CD8-positive, alpha-beta memory T cell (primary cell): ENCODE measurements at regions not wholly inside any gene's neighbourhood (a gene's known extent, or its start where the extent isn't known, plus 50 kb on each side); places are given as distances from the start of the nearest gene placed in this dataset.

Experiments used
- CTCF ChIA-PET: fragments of 350-600 bp; sonication (Branson Sonifier 250); formaldehyde crosslinking; loops from one replicate; lab custom pipeline; 2021; ENCODE audit warnings: antibody characterized with exemption; lab: Charles Lee
- POLR2A ChIA-PET: fragments of 350-600 bp; sonication (Branson Sonifier 250); formaldehyde crosslinking; loops from one replicate; lab custom pipeline; 2021; ENCODE audit warnings: antibody characterized with exemption; lab: Charles Lee
- DNase-seq, 5 donors: peaks; one replicate each; pipeline versions ENCODE4 v3.0.0 to v3.0.0-alpha.2; 2020 to 2022; ENCODE audit warnings: mixed read lengths in 1 of 5
- H3K27ac ChIP-seq: one replicate; pipeline ENCODE4 v1.7.0; 2013; ENCODE audit warnings: low read depth, mild to moderate bottlenecking, low read length, moderate library complexity
- H3K27me3 ChIP-seq: 2 replicates; pipeline ENCODE4 v1.7.0; 2013; ENCODE audit warnings: low read length, mild to moderate bottlenecking; ENCODE audit not compliant: insufficient read depth, poor library complexity, severe bottlenecking
- H3K36me3 ChIP-seq: 2 replicates; pipeline ENCODE4 v1.7.0; 2013; ENCODE audit warnings: mild to moderate bottlenecking, low read length, moderate library complexity; ENCODE audit not compliant: insufficient read depth
- H3K4me1 ChIP-seq: 2 replicates; pipeline ENCODE4 v1.7.0; 2013; ENCODE audit warnings: mild to moderate bottlenecking, low read length, moderate library complexity; ENCODE audit not compliant: insufficient read depth
- H3K4me3 ChIP-seq: 2 replicates; pipeline ENCODE4 v1.7.0; 2013; ENCODE audit warnings: mild to moderate bottlenecking, low read length
- H3K9me3 ChIP-seq: 2 replicates; pipeline ENCODE4 v1.7.0; 2013; ENCODE audit warnings: mild to moderate bottlenecking, low read length
- H3K27ac Mint-ChIP-seq, 8 donors: one replicate each; pipeline ENCODE4 v1.8.0; 2020 to 2021; ENCODE audit warnings: mixed read lengths in 8 of 8, mild to moderate bottlenecking in 6 of 8, inconsistent platforms in 3 of 8, moderate library complexity in 3 of 8
- H3K27me3 Mint-ChIP-seq, 2 donors: one replicate each; pipeline ENCODE4 v1.8.0; 2020 to 2021; ENCODE audit warnings: mixed read lengths in 2 of 2, mild to moderate bottlenecking in 1 of 2, moderate library complexity in 1 of 2
- H3K36me3 Mint-ChIP-seq, 3 donors: one replicate each; pipeline ENCODE4 v1.8.0; 2020 to 2021; ENCODE audit warnings: mixed read lengths in 3 of 3, inconsistent platforms in 1 of 3, mild to moderate bottlenecking in 1 of 3
- H3K4me1 Mint-ChIP-seq, 3 donors: one replicate each; pipeline ENCODE4 v1.8.0; 2020 to 2021; ENCODE audit warnings: mixed read lengths in 3 of 3, inconsistent platforms in 1 of 3, mild to moderate bottlenecking in 1 of 3
- H3K4me3 Mint-ChIP-seq, 7 donors: one replicate each; pipeline ENCODE4 v1.8.0; 2020 to 2021; ENCODE audit warnings: mixed read lengths in 7 of 7, mild to moderate bottlenecking in 6 of 7, moderate library complexity in 4 of 7, inconsistent platforms in 2 of 7
- H3K9me3 Mint-ChIP-seq, 5 donors: one replicate each; pipeline ENCODE4 v1.8.0; 2020 to 2022; ENCODE audit warnings: mixed read lengths in 5 of 5, mild to moderate bottlenecking in 3 of 5, moderate library complexity in 2 of 5, inconsistent platforms in 1 of 5

DNA sequence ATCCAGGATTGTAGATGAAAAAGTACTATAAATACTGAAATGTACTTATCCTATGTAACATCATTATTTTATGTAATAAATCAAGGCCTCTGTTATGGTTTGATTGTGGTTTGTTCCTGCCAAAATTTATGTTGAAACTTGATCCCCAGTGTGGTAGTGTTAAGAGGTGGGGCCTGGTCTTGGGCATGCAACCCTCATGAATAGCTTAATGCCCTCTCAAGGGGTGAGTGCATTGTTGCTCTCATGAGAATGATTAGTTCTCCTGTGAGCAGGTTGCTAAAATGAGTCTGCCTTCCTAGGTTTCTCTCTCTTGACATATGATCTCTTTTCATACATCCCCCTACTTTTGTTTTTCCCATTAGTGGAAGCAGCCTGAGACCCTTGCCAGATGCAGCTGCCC lies 915.4 kb downstream of the TSN start:
- no peaks in the 10 kb centered on the region for H3K27me3 Mint-ChIP-seq
- ChIA-PET POLR2A (no interaction called here), CTCF (no interaction called here)
- no peak overlapping the region for H3K27ac ChIP-seq
- DNase-seq: no peak
- no peaks in the 10 kb centered on the region for H3K9me3 ChIP-seq
- H3K36me3 ChIP-seq: no peaks in the 10 kb centered on the region
- peaks cover 5 to 22% (median 7%) of the 10 kb centered on the region in 5 donors for H3K9me3 Mint-ChIP-seq
- H3K4me3 ChIP-seq: no peak overlapping the region
- no peaks in the 10 kb centered on the region for H3K4me1 ChIP-seq
- no peaks in the 10 kb centered on the region for H3K4me1 Mint-ChIP-seq
- H3K27me3 ChIP-seq: no peaks in the 10 kb centered on the region
- no peak overlapping the region for H3K4me3 Mint-ChIP-seq
- no peak overlapping the region for H3K27ac Mint-ChIP-seq
- no peaks in the 10 kb centered on the region for H3K36me3 Mint-ChIP-seq

DNA sequence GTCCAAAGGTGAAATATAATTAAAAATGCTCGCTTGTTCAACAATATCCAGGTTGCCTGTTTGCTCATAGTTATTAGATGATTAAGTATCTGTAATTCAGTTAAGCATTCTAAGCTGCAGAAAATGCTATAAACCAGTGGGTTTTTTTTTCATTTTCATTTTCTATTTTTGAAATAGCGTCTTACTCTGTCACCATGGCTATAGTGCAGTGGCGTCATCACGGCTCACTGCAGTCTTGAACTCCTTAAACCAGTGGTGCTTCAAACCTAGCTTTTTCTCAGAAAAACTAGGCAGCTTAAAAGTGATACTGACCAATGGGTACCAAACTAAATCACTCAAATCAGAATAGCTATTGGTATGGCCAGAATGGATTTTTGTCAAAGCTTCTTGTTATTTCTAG lies 925.2 kb downstream of the TSN start:
- POLR2A ChIA-PET: no interaction called here

GRCh38 chr2:122681626-122682025 lies 926.2 kb downstream of the TSN start:
- Histone ChIP-seq H3K27me3 (no peaks in the 10 kb centered on the region), H3K4me3 (no peak overlapping the region), H3K27ac (no peak overlapping the region), H3K36me3 (no peaks in the 10 kb centered on the region), H3K9me3 (no peaks in the 10 kb centered on the region), H3K4me1 (no peaks in the 10 kb centered on the region)
- ChIA-PET CTCF (no interaction called here), POLR2A (no interaction called here)
- no peaks in the 10 kb centered on the region for H3K27me3 Mint-ChIP-seq
- H3K4me3 Mint-ChIP-seq: no peak overlapping the region
- H3K9me3 Mint-ChIP-seq: peaks cover 2 to 25% (median 11%) of the 10 kb centered on the region in 5 donors
- H3K4me1 Mint-ChIP-seq: no peaks in the 10 kb centered on the region
- DNase-seq: no peak
- H3K36me3 Mint-ChIP-seq: no peaks in the 10 kb centered on the region
- no peak overlapping the region for H3K27ac Mint-ChIP-seq

More for the DNA sequence above, 925.2 kb downstream of the TSN start:
- H3K4me3 ChIP-seq: no peak overlapping the region
- no peaks in the 10 kb centered on the region for H3K9me3 ChIP-seq
- Mint-ChIP-seq H3K27me3 (no peaks in the 10 kb centered on the region), H3K9me3 (peaks cover 2 to 21% (median 7%) of the 10 kb centered on the region in 5 donors), H3K4me3 (no peak overlapping the region), H3K27ac (no peak overlapping the region), H3K36me3 (no peaks in the 10 kb centered on the region), H3K4me1 (no peaks in the 10 kb centered on the region)
- H3K4me1 ChIP-seq: no peaks in the 10 kb centered on the region
- H3K27ac ChIP-seq: no peak overlapping the region
- CTCF ChIA-PET: no interaction called here
- H3K27me3 ChIP-seq: no peaks in the 10 kb centered on the region
- DNase-seq: no peak
- no peaks in the 10 kb centered on the region for H3K36me3 ChIP-seq

DNA sequence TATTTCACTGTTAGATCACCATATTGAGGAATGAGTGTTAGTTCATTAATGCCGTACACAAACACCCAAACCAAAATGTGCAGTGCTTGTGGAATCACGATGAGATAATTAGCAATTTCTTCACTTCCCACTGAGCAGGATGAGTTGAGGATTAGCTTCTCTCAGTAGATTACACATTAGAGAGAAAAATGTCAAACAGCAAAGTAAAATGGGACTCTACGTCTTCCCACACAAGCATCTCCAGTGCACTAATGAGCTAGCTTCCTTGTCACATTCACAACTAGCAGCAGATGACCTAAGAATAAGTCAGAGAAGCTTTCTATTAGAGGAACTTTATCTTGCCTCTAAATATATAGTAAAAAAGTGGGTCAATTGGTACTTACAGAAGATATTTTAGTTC lies 926.9 kb downstream of the TSN start:
- Mint-ChIP-seq H3K4me1 (no peaks in the 10 kb centered on the region), H3K9me3 (peaks cover 1 to 21% (median 8%) of the 10 kb centered on the region in 5 donors), H3K27ac (no peak overlapping the region), H3K27me3 (no peaks in the 10 kb centered on the region), H3K36me3 (no peaks in the 10 kb centered on the region), H3K4me3 (no peak overlapping the region)
- Histone ChIP-seq H3K4me1 (no peaks in the 10 kb centered on the region), H3K36me3 (no peaks in the 10 kb centered on the region), H3K27me3 (no peaks in the 10 kb centered on the region), H3K9me3 (no peaks in the 10 kb centered on the region), H3K4me3 (no peak overlapping the region), H3K27ac (no peak overlapping the region)
- no peak for DNase-seq
- ChIA-PET POLR2A (no interaction called here), CTCF (no interaction called here)

DNA sequence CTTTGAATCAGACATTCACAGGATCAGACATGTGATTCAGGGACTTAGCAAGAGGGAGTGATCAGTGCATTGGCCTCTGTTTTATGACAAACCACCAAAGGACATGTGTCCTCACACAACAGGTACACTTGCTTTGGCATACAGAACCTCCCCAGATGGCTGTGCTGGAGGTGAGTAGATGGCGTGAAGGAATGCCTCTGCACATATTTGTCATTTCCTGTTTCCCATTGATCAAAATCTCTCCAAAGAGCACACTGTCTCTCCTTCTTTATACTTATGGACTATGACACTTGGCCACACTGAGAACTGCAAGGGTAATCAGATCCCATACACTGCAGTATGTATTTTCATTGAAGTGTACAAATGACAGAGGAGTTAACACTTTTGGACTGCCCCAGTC lies 927.6 kb downstream of the TSN start:
- Mint-ChIP-seq H3K4me3 (no peak overlapping the region), H3K9me3 (peaks cover 0 to 20% (median 8%) of the 10 kb centered on the region in 5 donors), H3K36me3 (no peaks in the 10 kb centered on the region), H3K27ac (no peak overlapping the region), H3K27me3 (no peaks in the 10 kb centered on the region), H3K4me1 (no peaks in the 10 kb centered on the region)
- Histone ChIP-seq H3K36me3 (no peaks in the 10 kb centered on the region), H3K9me3 (no peaks in the 10 kb centered on the region), H3K27me3 (no peaks in the 10 kb centered on the region), H3K27ac (no peak overlapping the region), H3K4me3 (no peak overlapping the region), H3K4me1 (no peaks in the 10 kb centered on the region)
- CTCF ChIA-PET: no interaction called here
- POLR2A ChIA-PET: no interaction called here
- DNase-seq: no peak

DNA sequence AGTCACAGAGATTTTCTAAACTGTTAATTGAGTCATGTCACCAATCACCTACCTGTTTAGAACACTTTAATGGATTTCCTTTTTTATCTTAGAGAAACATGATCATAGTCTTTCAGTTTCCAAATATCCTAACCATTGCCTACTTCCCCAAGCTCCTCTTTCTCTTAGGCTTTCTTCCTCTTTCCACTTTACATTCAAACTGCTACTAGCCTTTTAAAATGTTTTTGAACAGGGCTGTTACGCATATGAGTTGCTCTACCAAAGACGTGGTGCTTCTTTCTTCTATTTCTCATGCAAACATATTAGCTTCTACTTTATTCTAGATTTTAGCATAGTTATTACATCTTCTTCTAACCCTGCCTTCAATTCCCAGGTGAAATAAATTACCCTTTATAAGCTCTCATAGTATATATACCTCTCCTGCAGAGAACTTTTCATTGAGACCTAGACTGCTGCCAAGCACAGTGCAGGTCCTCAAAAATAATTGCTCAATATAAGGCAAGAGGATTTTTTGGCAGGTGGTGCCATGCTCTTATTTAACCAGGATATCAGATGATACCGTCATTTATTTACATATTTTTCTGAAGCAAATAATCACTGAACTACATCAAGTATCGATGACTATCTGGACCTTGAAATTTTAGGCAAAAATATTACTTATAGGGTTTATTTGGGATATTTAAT lies 937.1 kb downstream of the TSN start:
- ChIA-PET POLR2A (no interaction called here), CTCF (no interaction called here)
- Mint-ChIP-seq H3K4me3 (no peak overlapping the region), H3K9me3 (peaks cover under 1 to 15% (median 5%) of the 10 kb centered on the region in 5 donors), H3K4me1 (no peaks in the 10 kb centered on the region), H3K27me3 (no peaks in the 10 kb centered on the region), H3K27ac (no peak overlapping the region), H3K36me3 (no peaks in the 10 kb centered on the region)
- Histone ChIP-seq H3K9me3 (no peaks in the 10 kb centered on the region), H3K27me3 (no peaks in the 10 kb centered on the region), H3K4me3 (no peak overlapping the region), H3K36me3 (no peaks in the 10 kb centered on the region), H3K27ac (no peak overlapping the region), H3K4me1 (no peaks in the 10 kb centered on the region)
- no peak for DNase-seq

DNA sequence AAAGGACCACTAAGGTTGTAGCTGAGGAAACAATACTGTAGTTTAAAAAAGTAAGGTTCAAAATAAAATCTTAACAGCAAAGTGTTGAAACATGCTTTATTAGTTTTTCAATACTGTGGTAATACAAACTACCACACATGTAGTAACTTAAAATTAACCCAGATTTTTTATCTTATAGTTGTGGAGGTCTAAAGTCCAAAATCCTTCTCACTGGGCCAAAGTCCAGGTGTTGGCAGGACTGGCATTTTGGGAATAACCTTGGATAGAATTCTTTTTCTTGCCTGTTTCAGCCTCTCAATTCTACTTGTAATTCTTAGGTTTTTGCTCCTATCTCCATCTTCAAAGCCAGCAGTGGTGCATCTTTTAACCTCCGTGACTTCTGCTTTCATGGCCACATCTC lies 942.0 kb downstream of the TSN start:
- Histone ChIP-seq H3K9me3 (no peaks in the 10 kb centered on the region), H3K27me3 (no peaks in the 10 kb centered on the region), H3K36me3 (no peaks in the 10 kb centered on the region), H3K4me1 (no peaks in the 10 kb centered on the region), H3K4me3 (no peak overlapping the region), H3K27ac (no peak overlapping the region)
- H3K27me3 Mint-ChIP-seq: no peaks in the 10 kb centered on the region
- H3K4me1 Mint-ChIP-seq: no peaks in the 10 kb centered on the region
- CTCF ChIA-PET: no interaction called here
- POLR2A ChIA-PET: no interaction called here
- no peak overlapping the region for H3K4me3 Mint-ChIP-seq
- H3K9me3 Mint-ChIP-seq: peaks cover 2 to 21% (median 4%) of the 10 kb centered on the region in 5 donors
- DNase-seq: no peak
- no peak overlapping the region for H3K27ac Mint-ChIP-seq
- no peaks in the 10 kb centered on the region for H3K36me3 Mint-ChIP-seq

DNA sequence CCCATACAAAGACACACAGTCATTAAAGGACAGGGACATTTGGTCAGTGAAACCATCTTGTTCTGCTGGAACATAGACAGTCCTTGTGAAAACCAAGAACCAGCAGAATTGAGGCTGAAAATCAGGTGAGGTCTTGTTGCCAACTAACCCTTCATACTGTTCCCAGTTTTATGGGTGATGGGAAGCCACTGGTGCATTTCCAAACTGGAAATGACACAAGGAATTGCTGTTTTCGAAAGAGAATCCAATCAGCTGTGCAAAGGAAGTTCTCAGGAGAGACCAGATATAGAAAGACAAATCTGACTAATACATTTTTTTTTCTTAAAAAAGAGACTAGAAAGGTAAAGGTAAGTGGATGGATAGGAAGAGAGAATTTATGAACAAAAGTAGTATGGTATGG lies 948.2 kb downstream of the TSN start:
- Mint-ChIP-seq H3K4me1 (no peaks in the 10 kb centered on the region), H3K4me3 (no peak overlapping the region), H3K27me3 (no peaks in the 10 kb centered on the region), H3K9me3 (peaks cover 0 to 21% (median 0%) of the 10 kb centered on the region in 5 donors), H3K27ac (no peak overlapping the region), H3K36me3 (peaks cover 0 to 3% (median 0%) of the 10 kb centered on the region in 3 donors)
- H3K27me3 ChIP-seq: no peaks in the 10 kb centered on the region
- DNase-seq: no peak
- H3K36me3 ChIP-seq: no peaks in the 10 kb centered on the region
- CTCF ChIA-PET: no interaction called here
- H3K4me3 ChIP-seq: no peak overlapping the region
- no peaks in the 10 kb centered on the region for H3K4me1 ChIP-seq
- no peaks in the 10 kb centered on the region for H3K9me3 ChIP-seq
- POLR2A ChIA-PET: no interaction called here
- no peak overlapping the region for H3K27ac ChIP-seq
